Natural killer cell treated with Interleukin-12 subunit alpha and Interleukin-12 subunit beta and Interleukin-15 and Interleukin-18, amount 100 ng/mL, for 72 hours (primary cell): ENCODE measurements at regions not wholly inside any gene's neighbourhood (a gene's known extent, or its start where the extent isn't known, plus 50 kb on each side); places are given as distances from the start of the nearest gene placed in this dataset.
A peak's percentile ranks its signal among the peaks of the same experiment; 100 is the strongest.

Source experiments
- ATAC-seq, 2 donors: fragments of 150-1000 bp; cut with Tn5 transposase in 1 of 2; sonication (Bioruptor Pico), chemical (Tn5 transposase) in 1 of 2; 2 replicates each; pipeline ENCODE4 v1.10.0; 2021
- DNase-seq: peaks from one replicate; pipeline ENCODE4 v3.0.0; 2022; ENCODE audit warnings: low spot score
- H3K27ac Mint-ChIP-seq, 2 donors: 1 replicate in 1 of 2; 2 replicates in 1 of 2; pipeline ENCODE4 v1.8.0; 2022; ENCODE audit warnings: mixed read lengths in 2 of 2, mild to moderate bottlenecking in 1 of 2, moderate library complexity in 1 of 2
- H3K27me3 Mint-ChIP-seq, 2 donors: 1 replicate in 1 of 2; 2 replicates in 1 of 2; pipeline ENCODE4 v1.8.0; 2022; ENCODE audit warnings: mixed read lengths in 2 of 2
- H3K36me3 Mint-ChIP-seq: one replicate; pipeline ENCODE4 v1.8.0; 2022; ENCODE audit warnings: mixed read lengths
- H3K4me1 Mint-ChIP-seq, 2 donors: 1 replicate in 1 of 2; 2 replicates in 1 of 2; pipeline ENCODE4 v1.8.0; 2022; ENCODE audit warnings: low read depth in 2 of 2, mixed read lengths in 2 of 2, mild to moderate bottlenecking in 1 of 2
- H3K4me3 Mint-ChIP-seq: one replicate; pipeline ENCODE4 v1.8.0; 2022; ENCODE audit warnings: mixed read lengths
- H3K9me3 Mint-ChIP-seq: 2 replicates; pipeline ENCODE4 v1.8.0; 2022; ENCODE audit warnings: mixed read lengths

- Mint-ChIP-seq H3K4me3 (no peak overlapping the region), H3K4me1 (no peaks in the 10 kb centered on the region), H3K9me3 (no peaks in the 10 kb centered on the region), H3K36me3 (no peaks in the 10 kb centered on the region), H3K27ac (no peak overlapping the region), H3K27me3 (peaks cover 0 to 3% of the 10 kb centered on the region in 2 donors)
- DNase-seq (no peak), ATAC-seq (no peak)
These were observed 176.6 kb upstream of the PDGFD start for GRCh38 chr11:104340590-104340989.

GRCh38 chr11:104339380-104339831 lies 175.5 kb upstream of the PDGFD start:
- ATAC-seq = no peak
- no peak for DNase-seq
- H3K9me3 Mint-ChIP-seq = no peaks in the 10 kb centered on the region
- H3K36me3 Mint-ChIP-seq = no peaks in the 10 kb centered on the region
- peaks cover 2 to 3% of the 10 kb centered on the region in 2 donors for H3K27me3 Mint-ChIP-seq
- no peaks in the 10 kb centered on the region for H3K4me1 Mint-ChIP-seq
- no peak overlapping the region for H3K4me3 Mint-ChIP-seq
- H3K27ac Mint-ChIP-seq = no peak overlapping the region

- H3K9me3 Mint-ChIP-seq = no peaks in the 10 kb centered on the region
- no peaks in the 10 kb centered on the region for H3K36me3 Mint-ChIP-seq
- H3K4me1 Mint-ChIP-seq = no peaks in the 10 kb centered on the region
- H3K27me3 Mint-ChIP-seq = peaks cover 7 to 11% of the 10 kb centered on the region in 2 donors
- H3K27ac Mint-ChIP-seq = no peak overlapping the region
- no peak overlapping the region for H3K4me3 Mint-ChIP-seq
- ATAC-seq (no peak), DNase-seq (no peak)
These were observed 174.2 kb upstream of the PDGFD start for GRCh38 chr11:104338186-104338585.

DNA sequence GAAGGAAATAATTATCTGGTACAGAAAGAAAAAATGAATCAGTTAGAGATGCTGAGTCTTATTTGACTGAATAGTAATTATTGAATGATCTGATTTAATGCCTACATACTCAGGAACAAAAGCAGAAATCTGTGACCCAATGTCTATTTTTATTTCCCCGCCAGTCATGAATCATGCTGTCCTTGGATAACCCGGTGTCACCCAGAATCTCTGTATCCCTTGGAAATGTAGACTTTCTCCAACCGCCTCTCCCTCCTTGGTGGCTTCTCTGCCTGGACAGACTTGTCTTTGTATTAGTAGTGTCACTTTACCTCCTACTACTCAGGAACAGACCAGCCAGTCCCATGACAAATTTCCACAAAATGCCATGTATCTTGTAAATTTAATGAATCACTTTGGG lies 173.3 kb upstream of the PDGFD start:
- no peaks in the 10 kb centered on the region for H3K4me1 Mint-ChIP-seq
- H3K27ac Mint-ChIP-seq = no peak overlapping the region
- peaks cover 7 to 11% of the 10 kb centered on the region in 2 donors for H3K27me3 Mint-ChIP-seq

GRCh38 chr11:104333977-104334376 lies 170.0 kb upstream of the PDGFD start:
- Mint-ChIP-seq H3K27ac (no peak overlapping the region), H3K27me3 (peaks cover 7 to 11% of the 10 kb centered on the region in 2 donors), H3K9me3 (no peaks in the 10 kb centered on the region), H3K4me1 (no peaks in the 10 kb centered on the region), H3K4me3 (no peak overlapping the region), H3K36me3 (no peaks in the 10 kb centered on the region)
- DNase-seq (no peak), ATAC-seq (no peak)

More for the DNA sequence above, 173.3 kb upstream of the PDGFD start:
- no peaks in the 10 kb centered on the region for H3K9me3 Mint-ChIP-seq
- no peak for DNase-seq
- no peak for ATAC-seq
- H3K4me3 Mint-ChIP-seq = no peak overlapping the region
- H3K36me3 Mint-ChIP-seq = no peaks in the 10 kb centered on the region

DNA sequence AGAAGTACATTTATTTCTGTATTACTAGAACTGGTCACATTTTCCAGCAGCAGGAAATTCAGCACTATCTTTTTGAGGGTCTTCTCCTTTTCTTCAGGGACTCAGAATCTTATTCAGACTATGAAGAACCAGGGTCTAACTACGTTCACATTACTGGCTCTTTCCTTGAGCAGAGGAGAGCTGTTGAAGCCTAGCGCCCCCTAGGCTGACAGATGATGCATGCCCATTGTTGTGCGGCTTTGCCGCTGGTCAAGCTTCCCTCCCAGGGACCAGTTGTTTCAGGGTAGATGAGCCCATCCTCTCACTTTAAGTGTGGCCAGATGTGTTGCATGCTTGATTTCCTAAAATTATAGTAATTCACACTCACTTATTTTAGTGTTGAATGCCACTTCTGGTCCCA lies 168.2 kb upstream of the PDGFD start:
- H3K4me1 Mint-ChIP-seq = no peaks in the 10 kb centered on the region
- no peaks in the 10 kb centered on the region for H3K9me3 Mint-ChIP-seq
- no peaks in the 10 kb centered on the region for H3K36me3 Mint-ChIP-seq
- no peak for DNase-seq
- ATAC-seq = peak in 1 of 2 donors; percentile 48
- no peak overlapping the region for H3K4me3 Mint-ChIP-seq
- no peak overlapping the region for H3K27ac Mint-ChIP-seq
- peaks cover 7 to 11% of the 10 kb centered on the region in 2 donors for H3K27me3 Mint-ChIP-seq

- Mint-ChIP-seq H3K4me3 (no peak overlapping the region), H3K27me3 (peaks cover 5 to 13% of the 10 kb centered on the region in 2 donors), H3K4me1 (no peaks in the 10 kb centered on the region), H3K9me3 (no peaks in the 10 kb centered on the region), H3K27ac (no peak overlapping the region), H3K36me3 (no peaks in the 10 kb centered on the region)
- DNase-seq (no peak), ATAC-seq (no peak)
These were observed 165.2 kb upstream of the PDGFD start for GRCh38 chr11:104329078-104329665.

- no peaks in the 10 kb centered on the region for H3K4me1 Mint-ChIP-seq
- H3K9me3 Mint-ChIP-seq = peaks cover 2% of the 10 kb centered on the region
- H3K27me3 Mint-ChIP-seq = peaks cover 4 to 7% of the 10 kb centered on the region in 2 donors
- no peak overlapping the region for H3K27ac Mint-ChIP-seq
- H3K4me3 Mint-ChIP-seq = no peak overlapping the region
- no peak for ATAC-seq
- DNase-seq = no peak
- no peaks in the 10 kb centered on the region for H3K36me3 Mint-ChIP-seq
These were observed 164.6 kb upstream of the PDGFD start for GRCh38 chr11:104328512-104328907.

DNA sequence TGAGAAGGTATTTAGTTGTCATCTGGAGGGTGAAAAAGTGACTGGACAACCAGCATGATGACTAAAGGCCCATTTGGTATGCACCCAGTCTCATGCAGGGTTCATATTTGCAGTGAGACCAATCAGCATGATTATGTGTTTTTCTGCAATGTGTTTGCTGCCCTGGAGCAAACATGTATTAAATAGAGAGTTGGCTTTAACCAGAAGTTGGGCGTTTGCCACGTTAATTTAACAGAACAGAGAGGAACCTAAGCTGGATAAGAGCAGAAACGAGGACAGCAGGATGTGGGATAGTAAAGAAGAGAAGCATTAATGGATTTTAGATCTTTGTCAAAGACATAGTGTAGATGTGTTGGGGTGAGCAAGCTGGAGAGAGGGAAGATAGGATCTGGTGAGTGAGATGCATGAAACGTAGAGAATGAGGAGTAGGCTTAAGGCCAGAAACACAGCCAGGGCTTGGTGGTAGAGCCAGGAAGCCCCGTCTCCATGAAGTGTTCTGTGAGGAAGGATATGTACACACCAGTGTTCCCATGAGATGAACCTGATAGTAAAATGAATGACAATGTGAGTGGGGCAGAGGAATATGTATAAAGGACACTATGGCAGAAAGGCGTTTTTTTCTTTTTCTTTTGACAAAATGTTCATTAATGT lies 164.0 kb upstream of the PDGFD start:
- peaks cover 4 to 7% of the 10 kb centered on the region in 2 donors for H3K27me3 Mint-ChIP-seq
- H3K27ac Mint-ChIP-seq = no peak overlapping the region
- DNase-seq (no peak), ATAC-seq (no peak)
- H3K9me3 Mint-ChIP-seq = peaks cover 2% of the 10 kb centered on the region
- no peak overlapping the region for H3K4me3 Mint-ChIP-seq
- no peaks in the 10 kb centered on the region for H3K36me3 Mint-ChIP-seq
- H3K4me1 Mint-ChIP-seq = no peaks in the 10 kb centered on the region

- ATAC-seq = no peak
- DNase-seq = no peak
- Mint-ChIP-seq H3K27me3 (peaks cover 7 to 16% of the 10 kb centered on the region in 2 donors), H3K27ac (no peak overlapping the region), H3K36me3 (no peaks in the 10 kb centered on the region), H3K9me3 (peaks cover 2% of the 10 kb centered on the region), H3K4me3 (no peak overlapping the region), H3K4me1 (no peaks in the 10 kb centered on the region)
These were observed 161.1 kb upstream of the PDGFD start for GRCh38 chr11:104325093-104325492.

GRCh38 chr11:104324276-104324675 lies 160.3 kb upstream of the PDGFD start:
- peaks cover 7 to 18% of the 10 kb centered on the region in 2 donors for H3K27me3 Mint-ChIP-seq
- no peaks in the 10 kb centered on the region for H3K4me1 Mint-ChIP-seq
- no peaks in the 10 kb centered on the region for H3K36me3 Mint-ChIP-seq
- DNase-seq (no peak), ATAC-seq (no peak)
- H3K4me3 Mint-ChIP-seq = no peak overlapping the region
- peaks cover 2% of the 10 kb centered on the region for H3K9me3 Mint-ChIP-seq
- H3K27ac Mint-ChIP-seq = no peak overlapping the region

DNA sequence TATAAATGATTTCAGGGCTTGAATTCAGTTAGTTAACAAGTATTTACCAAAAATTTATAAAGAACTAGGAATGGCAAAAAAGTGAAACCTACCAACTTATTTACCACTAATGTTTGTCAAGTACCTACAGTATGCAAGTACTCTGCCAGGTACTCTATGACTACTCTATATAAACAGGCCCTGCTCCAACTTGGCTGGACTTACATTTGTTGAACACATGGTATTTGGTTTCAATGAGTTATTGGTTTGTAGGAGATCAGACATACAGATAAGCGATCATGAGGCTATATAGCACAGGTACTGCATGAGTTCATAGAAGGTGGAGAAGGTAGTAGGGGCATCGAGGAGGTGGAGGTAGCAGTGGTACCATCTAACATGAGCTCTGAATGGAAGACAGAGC lies 159.9 kb upstream of the PDGFD start:
- ATAC-seq (no peak), DNase-seq (no peak)
- Mint-ChIP-seq H3K4me1 (no peaks in the 10 kb centered on the region), H3K27ac (no peak overlapping the region), H3K9me3 (peaks cover 2% of the 10 kb centered on the region), H3K4me3 (no peak overlapping the region), H3K27me3 (peaks cover 9 to 21% of the 10 kb centered on the region in 2 donors), H3K36me3 (no peaks in the 10 kb centered on the region)

DNA sequence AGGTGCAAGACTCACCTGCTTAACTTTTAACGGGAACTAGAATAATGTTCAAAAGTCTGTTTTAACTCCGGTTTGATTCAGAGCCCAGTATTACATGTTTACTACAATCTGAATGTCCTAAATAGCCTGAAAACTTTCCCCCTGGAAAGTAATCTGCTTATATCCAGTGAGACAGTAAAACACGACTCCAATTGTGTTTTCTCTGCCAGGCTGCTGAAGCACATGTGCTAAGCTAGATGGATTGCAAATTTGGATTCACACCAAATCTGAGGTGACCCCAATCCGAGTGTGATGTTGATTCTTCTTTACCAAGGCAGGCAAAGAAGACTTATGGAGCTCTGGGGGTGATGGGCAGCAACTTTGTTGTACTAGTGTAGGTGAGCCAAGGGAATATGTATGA lies 158.7 kb upstream of the PDGFD start:
- Mint-ChIP-seq H3K4me3 (no peak overlapping the region), H3K27me3 (peaks cover 10 to 23% of the 10 kb centered on the region in 2 donors), H3K27ac (no peak overlapping the region), H3K36me3 (no peaks in the 10 kb centered on the region), H3K9me3 (peaks cover 2% of the 10 kb centered on the region), H3K4me1 (no peaks in the 10 kb centered on the region)
- no peak for ATAC-seq
- no peak for DNase-seq

- H3K9me3 Mint-ChIP-seq = peaks cover 2% of the 10 kb centered on the region
- no peak overlapping the region for H3K4me3 Mint-ChIP-seq
- H3K27me3 Mint-ChIP-seq = peaks cover 13 to 27% of the 10 kb centered on the region in 2 donors
- H3K36me3 Mint-ChIP-seq = no peaks in the 10 kb centered on the region
- no peak for ATAC-seq
- no peak overlapping the region for H3K27ac Mint-ChIP-seq
- no peaks in the 10 kb centered on the region for H3K4me1 Mint-ChIP-seq
- DNase-seq = no peak
These were observed 157.0 kb upstream of the PDGFD start for GRCh38 chr11:104320956-104321355.
